HCT116 (cell line): ENCODE measurements at regions not wholly inside any gene's neighbourhood (a gene's known extent, or its start where the extent isn't known, plus 50 kb on each side); places are given as distances from the start of the nearest gene placed in this dataset.

Experiments
- ATAC-seq: fragments of 200-7000 bp; cut with Tn5 transposase; 2 replicates; pipeline ENCODE4 v1.9.1; 2020; ENCODE audit warnings: mild to moderate bottlenecking, moderate library complexity
- BruUV-seq: library from RNA; stranded (reverse); fragments of 400-500 nt; replicated peaks from 2 replicates; lab custom pipeline; 2021; lab: Mats Ljungman, UMichigan
- CTCF ChIA-PET: fragments of 300-600 bp; sonication (Branson Sonifier 250); formaldehyde crosslinking; loops from one replicate; lab custom pipeline; 2021; ENCODE audit warnings: antibody characterized with exemption; lab: Charles Lee
- POLR2A ChIA-PET: fragments of 300-600, 350-600 bp; sonication (Branson Sonifier 250); formaldehyde crosslinking; loops from one replicate; lab custom pipeline; 2021; ENCODE audit warnings: antibody characterized with exemption; lab: Charles Lee
- RAD21 ChIA-PET, 2 experiments: fragments of 300-600 bp; sonication (Branson Sonifier 250); formaldehyde crosslinking; loops; one replicate each; lab custom pipeline; 2023; ENCODE audit warnings: low total read pairs in 2 of 2; ENCODE audit not compliant: uncharacterized antibody in 2 of 2, unreplicated experiment in 2 of 2, low non-redundant PET in 1 of 2; lab: Charles Lee
- DNase-seq: peaks from one replicate; pipeline ENCODE4 v3.0.0-alpha.2; 2010; ENCODE audit warnings: low read depth, low spot score
- H2AFZ ChIP-seq: fragments of 200-600 bp; shearing (Covaris generic), sonication (generic); 2 replicates; pipeline ENCODE4 v1.6.1; 2017; ENCODE audit warnings: low read depth, mixed run types, mixed read lengths, antibody characterized with exemption, low read length; ENCODE audit not compliant: poor library complexity, severe bottlenecking
- H3K27ac ChIP-seq: 2 replicates; pipeline ENCODE4 v1.5.1; 2012; ENCODE audit warnings: low read depth, low read length
- H3K27me3 ChIP-seq: fragments of 200-600 bp; sonication (generic); 2 replicates; pipeline ENCODE4 v1.6.1; 2016; ENCODE audit warnings: mixed run types, low read length, mixed read lengths; ENCODE audit not compliant: insufficient read depth
- H3K36me3 ChIP-seq, 2 experiments: fragments of 200-500 bp in 1 of 2; fragments of 200-600 bp in 1 of 2; sonication (Bioruptor generic) in 1 of 2; sonication (generic) in 1 of 2; 2 replicates each; pipeline versions ENCODE4 v1.5.1 to v1.6.1; 2014 to 2016; ENCODE audit warnings: low read length in 2 of 2, inconsistent platforms in 1 of 2, mixed read lengths in 1 of 2, mixed run types in 1 of 2; ENCODE audit not compliant: insufficient read depth in 2 of 2, control insufficient read depth in 1 of 2
- H3K4me1 ChIP-seq, 2 experiments: fragments of 200-600 bp in 1 of 2; sonication (generic) in 1 of 2; 2 replicates each; pipeline versions ENCODE4 v1.5.1 to v1.6.1; 2012 to 2017; ENCODE audit warnings: low read length in 2 of 2, inconsistent platforms in 1 of 2, mild to moderate bottlenecking in 1 of 2, mixed read lengths in 1 of 2, mixed run types in 1 of 2, moderate library complexity in 1 of 2; ENCODE audit not compliant: insufficient read depth in 2 of 2, control insufficient read depth in 1 of 2
- H3K4me2 ChIP-seq: fragments of 200-600 bp; sonication (generic); 2 replicates; pipeline ENCODE4 v1.6.1; 2017; ENCODE audit warnings: mixed run types, low read length, mixed read lengths
- H3K4me3 ChIP-seq, 2 experiments: fragments of 200-600 bp in 1 of 2; sonication (generic) in 1 of 2; replicated peaks in 1 of 2; 2 replicates each; pipeline ENCODE4 v1.5.1; 2011 to 2016; ENCODE audit warnings: low read length in 2 of 2, control low read depth in 1 of 2, low read depth in 1 of 2, mild to moderate bottlenecking in 1 of 2, mixed read lengths in 1 of 2, mixed run types in 1 of 2
- H3K79me2 ChIP-seq: fragments of 200-600 bp; sonication (generic); 2 replicates; pipeline ENCODE4 v1.6.1; 2017; ENCODE audit warnings: mild to moderate bottlenecking, mixed run types, low read length, moderate library complexity, mixed read lengths; ENCODE audit not compliant: insufficient read depth
- H3K9ac ChIP-seq: fragments of 200-600 bp; sonication (generic); 2 replicates; pipeline ENCODE4 v1.6.1; 2016; ENCODE audit warnings: low read length, mixed read lengths
- H3K9me2 ChIP-seq: fragments of 200-600 bp; sonication (generic), shearing (Covaris generic); 2 replicates; pipeline ENCODE4 v1.6.1; 2017; ENCODE audit warnings: mixed run types, mild to moderate bottlenecking, moderate library complexity; ENCODE audit not compliant: insufficient read depth
- H3K9me3 ChIP-seq, 2 experiments: fragments of 200-500 bp in 1 of 2; fragments of 200-600 bp in 1 of 2; sonication (Bioruptor generic) in 1 of 2; sonication (generic) in 1 of 2; 2 replicates each; pipeline ENCODE4 v1.6.1; 2014 to 2017; ENCODE audit warnings: low read length in 2 of 2, mixed read lengths in 2 of 2, inconsistent platforms in 1 of 2, low read depth in 1 of 2, mild to moderate bottlenecking in 1 of 2, mixed run types in 1 of 2, moderate library complexity in 1 of 2; ENCODE audit not compliant: control insufficient read depth in 1 of 2, insufficient read depth in 1 of 2
- H4K20me1 ChIP-seq: fragments of 200-600 bp; sonication (generic), shearing (Covaris generic); 2 replicates; pipeline ENCODE4 v1.6.1; 2017; ENCODE audit warnings: mixed run types, mild to moderate bottlenecking, moderate library complexity; ENCODE audit not compliant: insufficient read depth
- ATF3 ChIP-seq: IDR thresholded peaks from 2 replicates; pipeline ENCODE4 v1.6.1; 2012
- CBX3 ChIP-seq: IDR thresholded peaks from 2 replicates; pipeline ENCODE4 v1.6.1; 2012; ENCODE audit warnings: low read depth
- EGR1 ChIP-seq: IDR thresholded peaks from 2 replicates; pipeline ENCODE4 v1.6.1; 2012; ENCODE audit warnings: low read depth
- EZH2 ChIP-seq: fragments of 200-600 bp; sonication (generic); IDR thresholded peaks from 2 replicates; pipeline ENCODE4 v1.6.1; 2017; ENCODE audit warnings: antibody characterized with exemption, mixed run types
- EZH2phosphoT487 ChIP-seq: fragments of 200-600 bp; IDR thresholded peaks from 2 replicates; pipeline ENCODE4 v1.6.1; 2018; ENCODE audit warnings: antibody characterized with exemption, borderline replicate concordance
- FOSL1 ChIP-seq: IDR thresholded peaks from 2 replicates; pipeline ENCODE4 v1.6.1; 2012; ENCODE audit warnings: low read depth
- MAX ChIP-seq: IDR thresholded peaks from 2 replicates; pipeline ENCODE4 v1.6.1; 2012
- POLR2A ChIP-seq: IDR thresholded peaks from 2 replicates; pipeline ENCODE4 v1.7.0; 2011; ENCODE audit warnings: borderline replicate concordance; ENCODE audit not compliant: insufficient read depth, insufficient read length; ENCODE audit errors: extremely low read depth
- POLR2AphosphoS5 ChIP-seq: IDR thresholded peaks from 2 replicates; pipeline ENCODE4 v1.6.1; 2011; ENCODE audit warnings: mild to moderate bottlenecking, low read depth, low read length, moderate library complexity
- REST ChIP-seq: IDR thresholded peaks from 2 replicates; pipeline ENCODE4 v1.6.1; 2012; ENCODE audit warnings: low read depth
- TCF7L2 ChIP-seq: IDR thresholded peaks from 2 replicates; pipeline ENCODE4 v1.7.0; 2011; ENCODE audit warnings: borderline replicate concordance, inconsistent platforms; ENCODE audit not compliant: insufficient read depth, insufficient read length; ENCODE audit errors: extremely low read depth
- ZFX ChIP-seq: fragments of 450-650 bp; IDR thresholded peaks from 2 replicates; pipeline ENCODE4 v1.6.1; 2017
- intact Hi-C: fragments of 100-400 bp; cut with micrococcal nuclease; formaldehyde crosslinking; loops from 2 replicates; pipeline ENCODE4 v1.10.0; 2022

GRCh38 chr10:25797888-25798429 is 136.1 kb upstream of the MYO3A start:
- Histone ChIP-seq H3K9me3 (no peaks in the 10 kb centered on the region), H4K20me1 (no peaks in the 10 kb centered on the region), H3K36me3 (no peaks in the 10 kb centered on the region), H2AFZ (no peak overlapping the region), H3K4me2 (no peak overlapping the region), H3K27me3 (no peaks in the 10 kb centered on the region), H3K9me2 (no peaks in the 10 kb centered on the region), H3K4me3 (no peak overlapping the region), H3K79me2 (no peaks in the 10 kb centered on the region), H3K4me1 (no peaks in the 10 kb centered on the region), H3K27ac (no peak overlapping the region), H3K9ac (no peak overlapping the region)
- ChIA-PET CTCF (no interaction called here), POLR2A (no interaction called here), RAD21 (no interaction called here)
- BruUV-seq, result no TSS peak
- ATAC-seq (no peak), DNase-seq (no peak)
- TF ChIP-seq ZFX, result no peak
- no peak for TF ChIP-seq REST
- TF ChIP-seq TCF7L2, result no peak
- TF ChIP-seq FOSL1, result no peak
- intact Hi-C loops, result no loop called here

- ChIA-PET RAD21 (no interaction called here), CTCF (no interaction called here), POLR2A (no interaction called here)
- Histone ChIP-seq H3K9me3 (no peaks in the 10 kb centered on the region), H4K20me1 (no peaks in the 10 kb centered on the region; the same call in 1 of the 2 replicates), H3K27ac (no peak overlapping the region), H3K9me2 (no peaks in the 10 kb centered on the region), H3K4me3 (no peak overlapping the region), H3K9ac (no peak overlapping the region), H3K36me3 (no peaks in the 10 kb centered on the region), H3K79me2 (no peaks in the 10 kb centered on the region), H2AFZ (no peak overlapping the region), H3K4me1 (no peaks in the 10 kb centered on the region), H3K27me3 (peaks cover 12% of the 10 kb centered on the region; the same call in 1 of the 2 replicates), H3K4me2 (no peak overlapping the region)
- no peak for ATAC-seq
- DNase-seq, result no peak
- intact Hi-C loops, result no loop called here
- BruUV-seq, result no TSS peak
- TF ChIP-seq FOSL1, result no peak
- no peak for TF ChIP-seq EZH2phosphoT487
- TF ChIP-seq EGR1, result no peak
- no peak for TF ChIP-seq POLR2AphosphoS5
- no peak for TF ChIP-seq CBX3
- no peak for TF ChIP-seq ZFX
- no peak for TF ChIP-seq MAX
- no peak for TF ChIP-seq POLR2A
- TF ChIP-seq EZH2, result no peak
- TF ChIP-seq TCF7L2, result no peak
- TF ChIP-seq ATF3, result no peak
Observed at GRCh38 chr10:25804505-25804904, 129.5 kb upstream of the MYO3A start.
